Glomerular endothelial cell (primary cell): ENCODE measurements at regions not wholly inside any gene's neighbourhood (a gene's known extent, or its start where the extent isn't known, plus 50 kb on each side); places are given as distances from the start of the nearest gene placed in this dataset.
A peak's percentile ranks its signal among the peaks of the same experiment; 100 is the strongest.

Experiments used
- DNase-seq: peaks from one replicate; pipeline ENCODE4 v3.0.0-alpha.2; 2011; ENCODE audit warnings: low read depth, low spot score; ENCODE audit errors: extremely low read depth

GRCh38 chr10:4456776-4457175 is 369.2 kb upstream of the AKR1E2 start:
- DNase-seq: no peak

DNA sequence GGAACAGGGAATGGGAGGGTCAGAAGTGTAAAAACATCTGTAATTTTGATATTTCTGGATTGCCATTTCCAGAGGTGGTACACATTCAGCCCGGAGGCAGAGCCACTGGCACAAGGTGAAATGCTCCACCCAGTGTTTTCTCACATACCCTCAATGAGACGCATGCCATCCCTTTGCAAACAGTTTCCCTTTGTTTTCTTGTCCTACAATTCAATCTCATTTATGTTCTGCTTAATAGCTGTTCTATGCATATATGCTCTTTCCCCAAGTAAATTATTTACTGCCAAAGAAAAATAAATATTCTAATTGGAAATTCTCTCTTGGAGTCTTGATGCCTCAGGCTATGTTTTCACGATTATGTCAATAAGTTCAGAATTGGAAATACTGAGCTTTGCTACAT is 369.7 kb upstream of the AKR1E2 start:
- DNase-seq: no peak

DNA sequence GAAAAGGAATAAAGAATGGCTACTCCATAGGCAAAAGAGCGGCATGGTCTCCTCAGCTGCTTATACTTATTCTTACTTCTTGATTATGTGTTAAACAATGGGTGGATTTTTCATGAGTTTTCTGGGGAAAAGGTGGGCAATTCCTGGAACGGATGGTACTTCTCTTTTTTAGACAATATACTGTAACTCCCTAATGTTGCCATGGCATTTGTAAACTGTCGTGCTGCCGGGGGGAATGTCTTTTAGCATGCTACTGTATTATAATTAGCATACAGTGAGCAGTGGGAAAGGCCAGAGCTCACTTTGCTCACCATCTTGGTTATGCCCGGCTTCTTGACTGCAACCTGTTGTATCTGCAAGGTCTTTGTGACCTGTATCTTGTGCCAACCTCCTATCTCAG is 372.1 kb upstream of the AKR1E2 start:
- no peak for DNase-seq

DNA sequence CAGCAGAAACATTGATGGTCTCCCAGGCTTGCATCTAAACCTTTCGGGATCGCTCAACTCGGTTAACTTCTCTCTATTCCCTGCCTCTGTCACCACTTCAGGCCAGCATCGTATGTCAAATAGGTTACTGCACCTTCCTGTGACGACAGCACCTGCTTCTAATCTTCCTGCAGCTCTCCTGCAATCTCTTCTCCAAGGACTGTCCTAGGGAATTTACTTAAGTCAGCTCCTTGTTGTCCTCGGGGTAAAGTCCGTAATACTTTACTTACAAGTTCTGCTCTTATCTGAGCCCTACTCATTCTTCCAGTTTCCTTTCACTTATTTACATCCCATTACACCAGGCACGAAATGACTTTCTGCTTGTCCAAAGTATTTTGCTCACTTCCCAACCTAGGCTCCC is 372.7 kb upstream of the AKR1E2 start:
- DNase-seq: no peak

- DNase-seq: peak; percentile 84
Measured at GRCh38 chr10:4450981-4451908, 374.8 kb upstream of the AKR1E2 start.

DNA sequence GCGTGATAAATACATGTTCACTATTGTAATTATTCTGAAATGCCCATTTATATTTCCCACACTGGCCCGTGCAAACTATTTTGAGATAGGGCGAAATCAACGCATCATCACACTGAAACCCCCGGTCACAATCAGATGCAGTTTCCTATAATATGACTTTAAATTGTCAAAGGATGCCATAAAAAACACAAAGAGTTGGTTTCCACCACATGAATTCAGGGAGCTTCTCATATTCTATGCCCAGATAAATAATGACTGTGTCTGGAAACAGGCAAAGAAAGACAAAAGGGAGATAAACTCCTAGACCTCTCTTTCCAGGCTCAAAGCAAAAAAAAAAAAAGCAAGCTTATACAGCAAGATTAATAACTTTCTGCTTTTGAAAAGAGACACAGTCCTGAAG is 375.8 kb upstream of the AKR1E2 start:
- no peak for DNase-seq

- no peak for DNase-seq
Measured at GRCh38 chr10:4448030-4448429, 378.0 kb upstream of the AKR1E2 start.

- no peak for DNase-seq
Measured at GRCh38 chr10:4443419-4443818, 382.6 kb upstream of the AKR1E2 start.

GRCh38 chr10:4442296-4442695 is 383.7 kb upstream of the AKR1E2 start:
- DNase-seq: no peak

DNA sequence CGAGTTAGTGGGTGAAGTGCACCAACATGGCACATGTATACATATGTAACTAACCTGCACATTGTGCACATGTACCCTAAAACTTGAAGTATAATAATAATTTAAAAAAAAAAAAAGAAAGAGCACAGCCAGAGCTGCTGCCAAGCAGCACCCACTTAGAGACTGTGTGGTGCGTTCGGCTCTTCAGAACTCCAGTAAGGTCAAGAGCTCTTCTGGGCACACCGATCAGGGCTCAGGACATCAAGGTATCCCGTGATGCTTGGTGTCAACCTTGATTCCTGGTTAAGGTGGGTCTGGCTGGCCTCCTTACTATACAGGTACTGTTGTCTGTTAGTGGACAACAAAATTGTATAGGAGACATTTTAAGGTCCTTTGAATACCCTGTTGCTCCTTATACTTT is 385.7 kb upstream of the AKR1E2 start:
- DNase-seq: no peak

- DNase-seq: no peak
Measured at GRCh38 chr10:4437791-4438190, 388.2 kb upstream of the AKR1E2 start.

DNA sequence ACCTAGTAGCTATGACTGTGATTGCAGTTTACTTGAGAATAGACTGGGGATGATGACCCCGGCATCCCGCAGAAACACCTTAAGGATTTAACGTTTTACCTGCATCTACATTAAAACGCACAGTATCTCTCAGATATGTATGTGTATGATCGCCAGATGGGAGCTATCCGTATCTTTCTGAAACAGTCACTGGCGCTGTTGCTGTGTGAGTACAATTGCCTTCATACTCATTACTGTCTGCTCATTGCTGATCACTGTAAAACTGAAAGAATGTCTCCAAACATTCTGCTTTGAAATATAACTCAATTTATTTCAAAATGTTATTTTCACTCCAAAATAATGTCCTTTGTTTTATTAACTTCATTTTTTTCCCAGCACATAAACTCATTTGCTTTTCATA is 388.9 kb upstream of the AKR1E2 start:
- no peak for DNase-seq

DNA sequence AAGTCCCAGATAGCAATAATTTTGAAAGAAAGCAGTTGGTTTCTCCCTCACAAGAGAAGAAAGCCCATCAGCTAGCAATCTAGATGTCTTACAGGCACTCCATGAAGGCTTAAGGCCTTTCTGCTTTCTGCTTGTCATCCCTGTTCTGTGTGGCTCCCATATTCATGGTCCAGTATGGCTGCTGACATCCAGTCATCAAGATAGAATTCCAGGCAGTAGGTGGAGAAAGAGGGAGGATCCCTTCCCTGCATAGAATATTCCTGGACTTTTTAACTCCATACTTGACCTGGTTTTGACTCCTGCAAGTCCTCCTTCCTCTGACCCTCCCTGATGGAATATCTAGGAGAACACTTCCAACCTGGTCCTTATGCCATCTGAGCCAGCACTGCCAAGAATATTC is 389.9 kb upstream of the AKR1E2 start:
- DNase-seq: no peak

DNA sequence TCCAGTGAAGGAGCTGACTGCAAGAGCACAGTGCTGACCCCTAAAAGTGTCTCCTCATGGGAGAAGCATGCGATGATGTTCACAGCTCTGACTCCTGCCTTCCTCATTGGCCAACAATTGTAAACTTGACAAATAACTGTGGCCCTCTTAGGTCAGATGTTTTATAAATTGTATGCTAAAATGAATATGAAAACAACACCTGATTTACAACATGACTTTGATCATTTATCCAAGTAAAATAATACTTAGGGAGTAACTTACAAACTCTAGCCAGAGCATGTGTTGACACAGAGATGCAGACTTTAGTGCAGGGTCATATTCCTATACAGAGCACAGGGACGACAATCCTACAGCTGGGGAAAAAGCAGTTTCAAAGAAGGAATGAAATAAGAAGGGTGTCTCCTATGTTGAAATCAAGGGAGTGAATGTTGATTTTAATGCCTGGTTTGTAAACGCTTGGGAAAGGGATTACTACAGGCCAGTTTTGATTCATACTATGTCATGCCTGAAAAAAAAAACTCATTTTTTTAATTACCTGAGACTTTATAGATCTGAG is 391.4 kb upstream of the AKR1E2 start:
- no peak for DNase-seq

GRCh38 chr10:4434105-4434504 is 391.9 kb upstream of the AKR1E2 start:
- no peak for DNase-seq

GRCh38 chr10:4431114-4431863 is 394.7 kb upstream of the AKR1E2 start:
- no peak for DNase-seq

GRCh38 chr10:4429571-4429970 is 396.4 kb upstream of the AKR1E2 start:
- no peak for DNase-seq

- DNase-seq: no peak
Measured at GRCh38 chr10:4427532-4427931, 398.5 kb upstream of the AKR1E2 start.

DNA sequence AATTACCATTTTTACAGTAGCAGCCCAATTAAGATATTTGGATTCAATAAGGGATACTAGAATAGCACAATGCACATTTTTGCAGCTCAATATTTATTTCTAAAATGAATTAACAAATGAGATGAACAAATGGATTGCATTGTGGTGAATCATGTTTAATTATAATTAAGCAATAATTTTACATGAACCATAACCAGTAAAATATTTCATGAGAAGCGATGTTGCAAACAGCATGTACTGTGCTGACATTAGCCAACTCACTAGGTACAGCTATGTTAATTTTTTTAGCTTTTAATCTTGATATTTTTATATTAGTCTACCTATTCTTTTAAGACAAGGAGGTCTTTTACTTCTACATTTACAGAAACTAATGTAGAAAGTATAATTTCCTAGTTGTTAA is 399.1 kb upstream of the AKR1E2 start:
- no peak for DNase-seq

GRCh38 chr10:4409319-4409718 is 416.7 kb upstream of the AKR1E2 start:
- DNase-seq: no peak

DNA sequence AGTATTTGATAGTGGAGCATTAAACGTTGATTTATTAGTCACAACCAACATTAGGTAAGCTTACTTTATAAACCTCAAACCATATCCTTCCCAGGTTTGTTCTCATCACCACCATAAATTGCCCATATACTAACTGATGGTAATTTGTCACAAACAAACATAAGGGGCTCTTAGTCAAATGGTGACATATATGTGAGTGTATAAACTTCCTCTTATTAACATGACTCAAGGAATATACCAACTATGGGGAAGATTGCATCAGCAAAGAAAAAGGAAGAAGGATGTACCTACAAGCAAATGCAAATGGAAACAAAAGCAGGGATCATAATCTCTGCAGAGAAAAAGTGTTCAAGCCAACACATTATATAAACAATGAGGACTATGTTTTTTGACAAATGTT is 418.2 kb upstream of the AKR1E2 start:
- DNase-seq: no peak

DNA sequence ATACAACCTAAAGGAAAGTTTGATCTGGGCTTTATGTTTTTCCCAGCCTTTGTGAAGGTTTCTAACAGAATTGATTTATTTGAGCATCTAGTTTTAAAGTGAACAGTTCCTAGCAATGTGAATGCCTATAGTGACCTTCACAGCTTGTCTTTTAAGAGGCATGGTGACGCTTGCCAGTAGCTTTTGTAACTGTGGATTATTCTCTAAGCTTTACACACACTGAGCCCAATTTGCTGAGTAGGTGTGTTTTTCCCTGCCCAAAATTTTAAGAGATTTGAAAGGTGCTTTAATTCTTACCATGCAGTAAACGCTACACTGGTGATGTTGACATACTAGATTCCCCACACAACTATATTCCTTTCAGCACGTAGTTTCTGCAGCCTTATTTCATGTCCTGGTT is 420.2 kb upstream of the AKR1E2 start:
- no peak for DNase-seq
